ENCODE measurements at regions not wholly inside any gene's neighbourhood (a gene's known extent, or its start where the extent isn't known, plus 50 kb on each side); places are given as distances from the start of the nearest gene placed in this dataset.

- TF ChIP-seq CTCF (IDR thresholded peaks at IDR 0.05; ENCODE audit: control extremely low read depth in 1 of 3, insufficient read depth in 1 of 3, low read depth in 1 of 3, low read length in 3 of 3) (no peak), YY1 (IDR thresholded peaks at IDR 0.05; ENCODE audit: low read depth, low read length) (no peak)
These were observed 177.0 kb upstream of the EDNRA start for GRCh38 chr4:147303873-147304229.
